ENCODE measurements at regions not wholly inside any gene's neighbourhood (a gene's known extent, or its start where the extent isn't known, plus 50 kb on each side); places are given as distances from the start of the nearest gene placed in this dataset.

- no peaks in the 10 kb centered on the region for H3K9me3 ChIP-seq (ENCODE audit: insufficient read depth, low read length, severe bottlenecking)
- TF ChIP-seq CTCF (IDR thresholded peaks at IDR 0.05; ENCODE audit: borderline replicate concordance, extremely low read depth, low read length, poor library complexity, severe bottlenecking) (no peak), EZH2 (IDR thresholded peaks at IDR 0.05; ENCODE audit: borderline replicate concordance, low read depth, low read length, severe bottlenecking) (no peak)
- no peak overlapping the region for H3K9ac ChIP-seq (ENCODE audit: low read depth, low read length)
- peaks cover 5% of the 10 kb centered on the region for H3K27me3 ChIP-seq (ENCODE audit: insufficient read depth, low read length, poor library complexity)
- H4K20me1 ChIP-seq (ENCODE audit: insufficient read depth, low read length): no peaks in the 10 kb centered on the region
- no peaks in the 10 kb centered on the region for H3K4me1 ChIP-seq (ENCODE audit: insufficient read depth, low read length)
- H3K27ac ChIP-seq (ENCODE audit: low read length): no peak overlapping the region
- no peak for DNase-seq
- H3K4me3 ChIP-seq (ENCODE audit: low read depth in 1 of 2, low read length in 2 of 2): no peak overlapping the region
- H3K4me2 ChIP-seq (ENCODE audit: insufficient read depth, low read length): no peak overlapping the region
- H3K79me2 ChIP-seq (ENCODE audit: insufficient read depth, low read length): no peaks in the 10 kb centered on the region
- H3K36me3 ChIP-seq (ENCODE audit: insufficient read depth, low read length): no peaks in the 10 kb centered on the region
- no peak for ATAC-seq (ENCODE audit: insufficient read depth, low read depth)
- no peak overlapping the region for H2AFZ ChIP-seq (ENCODE audit: low read depth, low read length)
Observed at GRCh38 chr2:58293056-58293455, 51.9 kb upstream of the FANCL start.

GRCh38 chr2:58291726-58292438 is 50.8 kb upstream of the FANCL start:
- TF ChIP-seq EZH2 (IDR thresholded peaks at IDR 0.05; ENCODE audit: borderline replicate concordance, low read depth, low read length, severe bottlenecking) (no peak), CTCF (IDR thresholded peaks at IDR 0.05; ENCODE audit: borderline replicate concordance, extremely low read depth, low read length, poor library complexity, severe bottlenecking) (no peak)
- H3K4me2 ChIP-seq (ENCODE audit: insufficient read depth, low read length): no peak overlapping the region
- no peaks in the 10 kb centered on the region for H3K9me3 ChIP-seq (ENCODE audit: insufficient read depth, low read length, severe bottlenecking)
- H2AFZ ChIP-seq (ENCODE audit: low read depth, low read length): no peak overlapping the region
- H4K20me1 ChIP-seq (ENCODE audit: insufficient read depth, low read length): no peaks in the 10 kb centered on the region
- no peak overlapping the region for H3K27ac ChIP-seq (ENCODE audit: low read length)
- H3K27me3 ChIP-seq (ENCODE audit: insufficient read depth, low read length, poor library complexity): peaks cover 5% of the 10 kb centered on the region
- H3K4me1 ChIP-seq (ENCODE audit: insufficient read depth, low read length): no peaks in the 10 kb centered on the region
- no peak for ATAC-seq (ENCODE audit: insufficient read depth, low read depth)
- H3K4me3 ChIP-seq (ENCODE audit: low read depth in 1 of 2, low read length in 2 of 2): no peak overlapping the region
- H3K79me2 ChIP-seq (ENCODE audit: insufficient read depth, low read length): no peaks in the 10 kb centered on the region
- no peak for DNase-seq
- no peak overlapping the region for H3K9ac ChIP-seq (ENCODE audit: low read depth, low read length)
- H3K36me3 ChIP-seq (ENCODE audit: insufficient read depth, low read length): no peaks in the 10 kb centered on the region
